ENCODE measurements at regions not wholly inside any gene's neighbourhood (a gene's known extent, or its start where the extent isn't known, plus 50 kb on each side); places are given as distances from the start of the nearest gene placed in this dataset.

DNA sequence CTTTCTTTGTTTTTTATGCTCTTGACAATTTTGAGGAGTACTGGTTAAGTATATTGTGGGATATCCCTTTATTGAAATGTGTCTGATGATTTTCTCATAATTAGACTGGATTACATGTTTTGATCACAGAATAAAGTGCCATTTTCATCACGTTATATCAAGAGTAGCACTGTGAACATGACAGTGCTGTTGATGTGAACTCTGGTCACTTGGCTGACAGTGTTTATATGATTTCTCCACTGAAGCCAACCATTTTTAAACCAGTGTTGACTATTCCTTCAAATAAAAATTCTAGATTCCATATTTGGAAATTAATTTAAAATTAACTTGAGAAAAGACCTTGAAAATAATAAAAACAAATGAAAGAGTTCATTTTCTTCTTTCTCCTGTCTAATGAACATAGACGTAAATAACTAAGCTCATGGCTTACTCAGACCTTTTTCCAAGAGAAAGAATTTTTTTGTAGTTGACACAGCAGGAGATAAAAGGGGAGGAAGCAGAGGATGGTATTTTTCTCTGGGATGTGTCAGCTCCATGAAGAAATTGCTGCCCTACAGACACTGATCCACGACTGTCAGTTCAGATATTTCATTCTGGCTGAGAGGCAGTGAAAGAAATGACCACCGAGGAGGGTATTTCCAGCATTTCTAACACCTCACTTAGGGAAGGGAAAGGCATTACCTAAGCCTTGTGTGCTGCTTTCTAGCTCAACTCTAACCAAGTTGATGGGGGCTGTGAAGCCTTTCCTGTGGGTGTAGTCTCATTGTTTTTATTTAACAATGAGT lies 150.9 kb upstream of the ANK2 start:
- intact Hi-C loops (cut with micrococcal nuclease; ENCODE audit: unreplicated experiment), result loop anchor here (5.0 kb wide), 1 partner anchor 46 kb away; no protein-coding TSS in a partner anchor
- TF ChIP-seq, protein P1, sequence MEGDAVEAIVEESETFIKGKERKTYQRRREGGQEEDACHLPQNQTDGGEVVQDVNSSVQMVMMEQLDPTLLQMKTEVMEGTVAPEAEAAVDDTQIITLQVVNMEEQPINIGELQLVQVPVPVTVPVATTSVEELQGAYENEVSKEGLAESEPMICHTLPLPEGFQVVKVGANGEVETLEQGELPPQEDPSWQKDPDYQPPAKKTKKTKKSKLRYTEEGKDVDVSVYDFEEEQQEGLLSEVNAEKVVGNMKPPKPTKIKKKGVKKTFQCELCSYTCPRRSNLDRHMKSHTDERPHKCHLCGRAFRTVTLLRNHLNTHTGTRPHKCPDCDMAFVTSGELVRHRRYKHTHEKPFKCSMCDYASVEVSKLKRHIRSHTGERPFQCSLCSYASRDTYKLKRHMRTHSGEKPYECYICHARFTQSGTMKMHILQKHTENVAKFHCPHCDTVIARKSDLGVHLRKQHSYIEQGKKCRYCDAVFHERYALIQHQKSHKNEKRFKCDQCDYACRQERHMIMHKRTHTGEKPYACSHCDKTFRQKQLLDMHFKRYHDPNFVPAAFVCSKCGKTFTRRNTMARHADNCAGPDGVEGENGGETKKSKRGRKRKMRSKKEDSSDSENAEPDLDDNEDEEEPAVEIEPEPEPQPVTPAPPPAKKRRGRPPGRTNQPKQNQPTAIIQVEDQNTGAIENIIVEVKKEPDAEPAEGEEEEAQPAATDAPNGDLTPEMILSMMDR (IDR thresholded peaks at IDR 0.05; ENCODE audit: insufficient read depth in 1 of 2, low read depth in 1 of 2, low read length in 1 of 2, severe bottlenecking in 1 of 2, unreplicated experiment in 1 of 2), result no peak
- no peaks in the 10 kb centered on the region for H3K9me3 ChIP-seq
- H3K36me3 ChIP-seq (ENCODE audit: control insufficient read depth, insufficient read depth, low read length), result no peaks in the 10 kb centered on the region
- Mint-ChIP-seq H3K4me1 (ENCODE audit: low read depth, unreplicated experiment) (peaks cover 36% of the 10 kb centered on the region), H3K27ac (ENCODE audit: unreplicated experiment) (no peak overlapping the region), H3K9me3 (ENCODE audit: unreplicated experiment) (no peaks in the 10 kb centered on the region), H3K36me3 (ENCODE audit: insufficient read depth, unreplicated experiment) (no peaks in the 10 kb centered on the region), H3K27me3 (ENCODE audit: insufficient read depth, unreplicated experiment) (no peaks in the 10 kb centered on the region), H3K4me3 (ENCODE audit: unreplicated experiment) (peak overlapping the region; percentile 49)
- CTCF ChIA-PET, result no interaction called here
- BruUV-seq (replicated peaks), result no TSS peak
- no peak overlapping the region for H3K4me3 ChIP-seq (ENCODE audit: low read depth, low read length)
- H3K27me3 ChIP-seq (replicated peaks; ENCODE audit: control insufficient read depth, insufficient read depth, low read length), result no peaks in the 10 kb centered on the region
- peaks cover 75% of the 10 kb centered on the region for H3K4me1 ChIP-seq
- no peak for DNase-seq
- POLR2A ChIA-PET, result no interaction called here

DNA sequence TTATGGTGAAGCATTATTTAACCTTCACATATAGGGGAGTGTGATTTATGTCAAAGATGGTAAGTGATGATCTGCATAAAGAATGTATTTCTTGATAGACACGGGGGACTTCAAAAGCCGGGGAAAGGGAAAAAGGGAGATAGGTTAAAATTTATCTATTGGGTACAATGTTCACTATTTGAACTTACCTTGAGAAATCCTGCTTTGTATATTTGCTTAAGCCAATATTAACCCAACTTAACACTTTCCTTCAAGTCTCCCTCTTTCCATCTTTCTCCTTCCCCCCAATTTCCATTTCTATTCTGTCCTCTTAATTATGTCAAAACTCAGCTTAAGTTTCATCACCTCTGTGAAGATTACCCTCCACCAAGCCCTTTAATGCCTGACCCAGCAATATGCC lies 149.0 kb upstream of the ANK2 start:
- no peaks in the 10 kb centered on the region for H3K36me3 ChIP-seq (ENCODE audit: control insufficient read depth, insufficient read depth, low read length)
- H3K9me3 ChIP-seq, result no peaks in the 10 kb centered on the region
- H3K4me3 Mint-ChIP-seq (ENCODE audit: unreplicated experiment), result peak overlapping the region; percentile 37
- no peaks in the 10 kb centered on the region for H3K36me3 Mint-ChIP-seq (ENCODE audit: insufficient read depth, unreplicated experiment)
- H3K4me3 ChIP-seq (ENCODE audit: low read depth, low read length), result no peak overlapping the region
- TF ChIP-seq, protein P1 (IDR thresholded peaks at IDR 0.05; ENCODE audit: insufficient read depth in 1 of 2, low read depth in 1 of 2, low read length in 1 of 2, severe bottlenecking in 1 of 2, unreplicated experiment in 1 of 2), result no peak
- intact Hi-C loops (cut with micrococcal nuclease; ENCODE audit: unreplicated experiment), result loop anchor here (1.0 kb wide), 1 partner anchor 36 kb away; no protein-coding TSS in a partner anchor
- no peaks in the 10 kb centered on the region for H3K9me3 Mint-ChIP-seq (ENCODE audit: unreplicated experiment)
- no TSS peak for BruUV-seq (replicated peaks)
- peaks cover 65% of the 10 kb centered on the region for H3K4me1 ChIP-seq
- ChIA-PET POLR2A (no interaction called here), CTCF (interaction anchor here (1.3 kb wide), 1 partner anchor 51 kb away, joined by 3 read pairs; no protein-coding TSS in a partner anchor)
- no peaks in the 10 kb centered on the region for H3K27me3 ChIP-seq (replicated peaks; ENCODE audit: control insufficient read depth, insufficient read depth, low read length)
- H3K27ac Mint-ChIP-seq (ENCODE audit: unreplicated experiment), result peak overlapping the region; percentile 11
- peaks cover 36% of the 10 kb centered on the region for H3K4me1 Mint-ChIP-seq (ENCODE audit: low read depth, unreplicated experiment)
- no peaks in the 10 kb centered on the region for H3K27me3 Mint-ChIP-seq (ENCODE audit: insufficient read depth, unreplicated experiment)
- peak in 1 of 2 experiments; percentile 35 for DNase-seq

DNA sequence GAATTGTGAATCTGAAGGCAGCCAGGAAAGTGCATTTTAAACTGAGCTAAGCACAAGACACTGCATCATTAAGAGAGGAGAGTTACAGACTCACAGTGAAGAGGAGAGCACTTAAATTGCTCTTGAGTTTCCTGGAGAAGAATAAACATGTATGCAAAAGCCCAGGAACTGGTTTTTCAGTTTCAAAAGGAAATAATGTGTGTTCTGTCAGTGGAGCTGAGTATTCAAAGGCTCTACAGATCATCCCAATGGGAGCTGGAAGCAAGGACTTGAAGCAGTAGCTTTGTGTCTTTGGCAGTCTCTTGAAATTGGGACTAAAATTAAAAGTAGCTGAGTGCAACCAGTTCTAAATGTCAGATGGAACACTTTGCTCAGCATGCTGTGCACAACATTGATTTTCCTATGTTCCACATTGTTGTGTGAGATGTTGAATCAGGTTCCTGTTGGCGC lies 147.5 kb upstream of the ANK2 start:
- H3K4me3 ChIP-seq (ENCODE audit: low read depth, low read length), result no peak overlapping the region
- no peaks in the 10 kb centered on the region for H3K27me3 ChIP-seq (replicated peaks; ENCODE audit: control insufficient read depth, insufficient read depth, low read length)
- no peaks in the 10 kb centered on the region for H3K36me3 ChIP-seq (ENCODE audit: control insufficient read depth, insufficient read depth, low read length)
- Mint-ChIP-seq H3K27ac (ENCODE audit: unreplicated experiment) (no peak overlapping the region), H3K27me3 (ENCODE audit: insufficient read depth, unreplicated experiment) (no peaks in the 10 kb centered on the region), H3K4me1 (ENCODE audit: low read depth, unreplicated experiment) (peaks cover 35% of the 10 kb centered on the region), H3K36me3 (ENCODE audit: insufficient read depth, unreplicated experiment) (no peaks in the 10 kb centered on the region), H3K9me3 (ENCODE audit: unreplicated experiment) (no peaks in the 10 kb centered on the region), H3K4me3 (ENCODE audit: unreplicated experiment) (no peak overlapping the region)
- TF ChIP-seq, protein P1 (IDR thresholded peaks at IDR 0.05; ENCODE audit: insufficient read depth in 1 of 2, low read depth in 1 of 2, low read length in 1 of 2, severe bottlenecking in 1 of 2, unreplicated experiment in 1 of 2), result no peak
- BruUV-seq (replicated peaks), result no TSS peak
- intact Hi-C loops (cut with micrococcal nuclease; ENCODE audit: unreplicated experiment), result no loop called here
- no peaks in the 10 kb centered on the region for H3K9me3 ChIP-seq
- no peak for DNase-seq
- ChIA-PET POLR2A (interaction anchor here (0.7 kb wide), 1 partner anchor 139 kb away, joined by 3 read pairs; no protein-coding TSS in a partner anchor), CTCF (no interaction called here)
- H3K4me1 ChIP-seq, result peaks cover 50% of the 10 kb centered on the region
